H1 (cell line): ENCODE measurements at regions not wholly inside any gene's neighbourhood (a gene's known extent, or its start where the extent isn't known, plus 50 kb on each side); places are given as distances from the start of the nearest gene placed in this dataset.

Source experiments
- CTCF ChIA-PET: fragments of 300-600 bp; sonication (Branson Sonifier 250); formaldehyde crosslinking; loops from one replicate; lab custom pipeline; 2021; ENCODE audit not compliant: partially characterized antibody; lab: Charles Lee
- POLR2A ChIA-PET: fragments of 300-600 bp; sonication (Branson Sonifier 250); formaldehyde crosslinking; loops from one replicate; lab custom pipeline; 2021; ENCODE audit warnings: inconsistent platforms; ENCODE audit not compliant: partially characterized antibody; lab: Charles Lee
- DNase-seq, 2 experiments: peaks; one replicate each; pipeline versions ENCODE4 v3.0.0 to v3.0.0-alpha.2; 2010 to 2022; ENCODE audit warnings: low spot score in 2 of 2, low read depth in 1 of 2, mixed read lengths in 1 of 2
- FAIRE-seq: peaks from 2 replicates; lab custom pipeline; 2011; peaks lifted over from hg19 to GRCh38; lab: Jason Lieb, UNC
- H2AFZ ChIP-seq: 2 replicates; pipeline ENCODE4 v1.8.1; 2012; ENCODE audit warnings: low read length, inconsistent platforms
- H2AK5ac ChIP-seq: 2 replicates; pipeline ENCODE4 v1.6.1; 2013; ENCODE audit warnings: low read depth, low read length
- H2BK120ac ChIP-seq: replicated peaks from 2 replicates; pipeline ENCODE3; 2013; ENCODE audit warnings: low read depth, low read length, inconsistent platforms
- H2BK12ac ChIP-seq: 2 replicates; pipeline ENCODE4 v1.6.1; 2013; ENCODE audit warnings: low read depth, low read length
- H2BK15ac ChIP-seq: 2 replicates; pipeline ENCODE4 v1.6.1; 2013; ENCODE audit warnings: low read length
- H2BK20ac ChIP-seq: 2 replicates; pipeline ENCODE4 v1.6.1; 2013; ENCODE audit warnings: low read length
- H2BK5ac ChIP-seq: 2 replicates; pipeline ENCODE4 v1.6.1; 2013; ENCODE audit warnings: low read depth, low read length
- H3K14ac ChIP-seq: 2 replicates; pipeline ENCODE4 v1.6.1; 2013; ENCODE audit warnings: inconsistent platforms; ENCODE audit not compliant: insufficient read length
- H3K18ac ChIP-seq: 2 replicates; pipeline ENCODE4 v1.6.1; 2013; ENCODE audit warnings: low read length; ENCODE audit errors: extremely low read depth
- H3K23ac ChIP-seq: 2 replicates; pipeline ENCODE4 v1.6.1; 2013; ENCODE audit warnings: inconsistent platforms; ENCODE audit not compliant: insufficient read length
- H3K23me2 ChIP-seq: 2 replicates; pipeline ENCODE4 v1.6.1; 2013; ENCODE audit warnings: low read depth, low read length
- H3K27ac ChIP-seq: 2 replicates; pipeline ENCODE4 v1.6.1; 2011; ENCODE audit warnings: low read depth, low read length, inconsistent platforms
- H3K27me3 ChIP-seq, 4 experiments: replicated peaks in 1 of 4; 1 replicate in 1 of 4; 2 replicates in 3 of 4; pipeline versions ENCODE4 v1.6.1 to v1.8.1; 2011 to 2013; ENCODE audit warnings: low read length in 3 of 4, mild to moderate bottlenecking in 3 of 4, inconsistent platforms in 2 of 4, mixed read lengths in 2 of 4, moderate library complexity in 1 of 4; ENCODE audit not compliant: control insufficient read depth in 3 of 4, insufficient read depth in 3 of 4; ENCODE audit errors: extremely low read depth in 1 of 4
- H3K36me3 ChIP-seq, 4 experiments: 2 replicates each; pipeline versions ENCODE4 v1.6.1 to v1.8.1; 2011 to 2013; ENCODE audit warnings: mild to moderate bottlenecking in 4 of 4, low read length in 3 of 4, moderate library complexity in 2 of 4, control low read depth in 1 of 4, inconsistent platforms in 1 of 4; ENCODE audit not compliant: insufficient read depth in 4 of 4, control insufficient read depth in 2 of 4
- H3K4ac ChIP-seq: replicated peaks from 2 replicates; pipeline ENCODE3; 2013; ENCODE audit warnings: low read length, low read depth, mixed read lengths, inconsistent platforms; ENCODE audit not compliant: insufficient read length
- H3K4me1 ChIP-seq, 4 experiments: replicated peaks in 1 of 4; 1 replicate in 1 of 4; 2 replicates in 3 of 4; pipeline versions ENCODE4 v1.6.1 to v1.8.1; 2011 to 2013; ENCODE audit warnings: low read length in 3 of 4, inconsistent platforms in 2 of 4, mixed read lengths in 1 of 4; ENCODE audit not compliant: insufficient read depth in 4 of 4, control insufficient read depth in 3 of 4
- H3K4me2 ChIP-seq, 2 experiments: 2 replicates each; pipeline versions ENCODE4 v1.6.1 to v1.8.1; 2011 to 2013; ENCODE audit warnings: low read depth in 2 of 2, low read length in 2 of 2, control low read depth in 1 of 2, inconsistent platforms in 1 of 2, mild to moderate bottlenecking in 1 of 2; ENCODE audit not compliant: insufficient read depth in 1 of 2
- H3K4me3 ChIP-seq, 4 experiments: fragments of 200-600, 300-600 bp in 1 of 4; sonication (generic), shearing (Covaris generic), sonication (Bioruptor Twin) in 1 of 4; 2 replicates each; pipeline versions ENCODE4 v1.5.1 to v1.8.1; 2011 to 2016; ENCODE audit warnings: low read length in 4 of 4, low read depth in 3 of 4, control low read depth in 2 of 4, inconsistent platforms in 2 of 4, mild to moderate bottlenecking in 2 of 4, mixed read lengths in 1 of 4, moderate library complexity in 1 of 4; ENCODE audit not compliant: insufficient read depth in 2 of 4; ENCODE audit errors: extremely low read depth in 1 of 4
- H3K56ac ChIP-seq: replicated peaks from 2 replicates; pipeline ENCODE3; 2013; ENCODE audit warnings: low read depth, mild to moderate bottlenecking, mixed read lengths, low read length, inconsistent platforms; ENCODE audit not compliant: insufficient read length
- H3K79me1 ChIP-seq: 2 replicates; pipeline ENCODE4 v1.6.1; 2013; ENCODE audit warnings: low read depth, low read length, control low read depth
- H3K79me2 ChIP-seq, 2 experiments: 2 replicates each; pipeline versions ENCODE4 v1.6.1 to v1.8.1; 2012 to 2013; ENCODE audit warnings: low read length in 2 of 2, mild to moderate bottlenecking in 2 of 2, inconsistent platforms in 1 of 2; ENCODE audit not compliant: insufficient read depth in 2 of 2, control insufficient read depth in 1 of 2
- H3K9ac ChIP-seq, 4 experiments: replicated peaks in 1 of 4; 1 replicate in 1 of 4; 2 replicates in 3 of 4; pipeline versions ENCODE4 v1.6.1 to v1.8.1; 2011 to 2013; ENCODE audit warnings: low read depth in 3 of 4, low read length in 3 of 4, control low read depth in 2 of 4, mild to moderate bottlenecking in 2 of 4, moderate library complexity in 2 of 4, inconsistent platforms in 1 of 4; ENCODE audit errors: extremely low read depth in 1 of 4
- H3K9me3 ChIP-seq, 2 experiments: 2 replicates each; pipeline versions ENCODE4 v1.6.1 to v1.8.1; 2012 to 2013; ENCODE audit warnings: mild to moderate bottlenecking in 2 of 2, moderate library complexity in 2 of 2, control low read depth in 1 of 2, inconsistent platforms in 1 of 2, low read depth in 1 of 2, low read length in 1 of 2, mixed read lengths in 1 of 2; ENCODE audit not compliant: insufficient read depth in 2 of 2
- H4K20me1 ChIP-seq, 2 experiments: replicated peaks in 1 of 2; 2 replicates each; pipeline versions ENCODE3 to v1.8.1; 2011 to 2013; ENCODE audit warnings: inconsistent platforms in 2 of 2, low read length in 2 of 2, mild to moderate bottlenecking in 1 of 2; ENCODE audit not compliant: insufficient read depth in 2 of 2, control insufficient read depth in 1 of 2
- H4K5ac ChIP-seq: 2 replicates; pipeline ENCODE4 v1.6.1; 2013; ENCODE audit warnings: low read length, low read depth, mixed read lengths, inconsistent platforms; ENCODE audit not compliant: insufficient read length
- H4K8ac ChIP-seq: 2 replicates; pipeline ENCODE4 v1.8.0; 2013; ENCODE audit warnings: mild to moderate bottlenecking, moderate library complexity, low read length, inconsistent platforms; ENCODE audit not compliant: insufficient read depth; ENCODE audit errors: extremely low read depth
- H4K91ac ChIP-seq: replicated peaks from 2 replicates; pipeline ENCODE3; 2013; ENCODE audit warnings: low read length, mixed read lengths, inconsistent platforms; ENCODE audit not compliant: insufficient read length
- ASH2L ChIP-seq: fragments of 200-600, 300-600 bp; sonication (generic); IDR thresholded peaks from one replicate; pipeline ENCODE4 v1.7.1; 2017; ENCODE audit warnings: low read length
- BACH1 ChIP-seq: IDR thresholded peaks from 2 replicates; pipeline ENCODE4 v1.6.1; 2012; ENCODE audit warnings: low read length, improper control_type of control experiment
- CHD1 ChIP-seq: IDR thresholded peaks from 2 replicates; pipeline ENCODE4 v1.6.1; 2012; ENCODE audit warnings: low read depth, low read length, improper control_type of control experiment
- FOSL1 ChIP-seq: IDR thresholded peaks from 2 replicates; pipeline ENCODE4 v1.6.1; 2011; ENCODE audit warnings: mild to moderate bottlenecking, low read depth, low read length, moderate library complexity; ENCODE audit not compliant: insufficient read depth
- GTF2F1 ChIP-seq: IDR thresholded peaks from 2 replicates; pipeline ENCODE4 v1.6.1; 2012; ENCODE audit warnings: low read depth, low read length, improper control_type of control experiment, borderline replicate concordance
- HDAC2 ChIP-seq, 2 experiments: fragments of 300-600 bp in 1 of 2; sonication (generic) in 1 of 2; IDR thresholded peaks; 2 replicates each; pipeline ENCODE4 v1.6.1; 2011 to 2012; ENCODE audit warnings: low read depth in 2 of 2, low read length in 2 of 2, mild to moderate bottlenecking in 2 of 2, moderate library complexity in 2 of 2, borderline replicate concordance in 1 of 2, inconsistent platforms in 1 of 2
- KDM4A ChIP-seq: IDR thresholded peaks from one replicate; pipeline ENCODE4 v1.7.1; 2012; ENCODE audit warnings: low read depth, mild to moderate bottlenecking, moderate library complexity, low read length, inconsistent platforms; ENCODE audit not compliant: severe bottlenecking
- NRF1 ChIP-seq: IDR thresholded peaks from 2 replicates; pipeline ENCODE4 v1.6.1; 2011; ENCODE audit warnings: mild to moderate bottlenecking, low read depth, low read length, improper control_type of control experiment
- POLR2AphosphoS5 ChIP-seq: IDR thresholded peaks from 2 replicates; pipeline ENCODE4 v1.6.1; 2011; ENCODE audit warnings: low read depth, low read length
- RFX5 ChIP-seq: IDR thresholded peaks from 2 replicates; pipeline ENCODE4 v1.6.1; 2011; ENCODE audit warnings: low read depth, low read length, improper control_type of control experiment, borderline replicate concordance
- RNF2 ChIP-seq: fragments of 200-900, 300-1000 bp; sonication (generic); IDR thresholded peaks from 2 replicates; pipeline ENCODE4 v1.7.1; 2016; ENCODE audit warnings: borderline replicate concordance, low read depth, mild to moderate bottlenecking, antibody characterized with exemption, low read length; ENCODE audit not compliant: poor library complexity, severe bottlenecking; ENCODE audit errors: missing control alignments
- SIN3A ChIP-seq, 2 experiments: IDR thresholded peaks in 1 of 2; conservative IDR thresholded peaks in 1 of 2; 2 replicates each; pipeline ENCODE4 v1.6.1; 2011 to 2012; ENCODE audit warnings: low read length in 2 of 2, improper control_type of control experiment in 1 of 2, low read depth in 1 of 2, mild to moderate bottlenecking in 1 of 2
- SP1 ChIP-seq: IDR thresholded peaks from 2 replicates; pipeline ENCODE4 v1.6.1; 2011; ENCODE audit warnings: low read depth, low read length
- SP2 ChIP-seq: IDR thresholded peaks from 2 replicates; pipeline ENCODE4 v1.6.1; 2012; ENCODE audit warnings: mild to moderate bottlenecking, low read length, inconsistent platforms
- SUZ12 ChIP-seq: fragments of 200-600 bp; sonication (generic); IDR thresholded peaks from 2 replicates; pipeline ENCODE4 v1.6.1; 2012; ENCODE audit warnings: mild to moderate bottlenecking, inconsistent platforms, low read length, moderate library complexity, mixed read lengths
- TCF12 ChIP-seq: IDR thresholded peaks from 2 replicates; pipeline ENCODE4 v1.6.1; 2011; ENCODE audit warnings: low read depth, mild to moderate bottlenecking, low read length
- WGBS, 2 experiments: shearing (Covaris generic) in 1 of 2; methylation state at CpG; one replicate each; pipeline versions ENCODE4 v1.1.6 to v1.1.7; 2013 to 2015; ENCODE audit warnings: low lambda C conversion rate in 2 of 2, mixed read lengths in 2 of 2, inconsistent platforms in 1 of 2, low coverage in 1 of 2, missing lambda C conversion rate in 1 of 2; ENCODE audit not compliant: insufficient replicate concordance in 2 of 2, insufficient coverage in 1 of 2, insufficient read length in 1 of 2; ENCODE audit errors: extremely low coverage in 1 of 2, missing lambda C conversion rate in 1 of 2; 5-methylcytosine and 5-hydroxymethylcytosine counted together

GRCh38 chr4:104210420-104210819 is 284.3 kb downstream of the CXXC4 start:
- no peak overlapping the region for H4K91ac ChIP-seq
- no peak overlapping the region for H3K18ac ChIP-seq
- peak overlapping the region; percentile 72 for H2AFZ ChIP-seq
- no peak overlapping the region for H3K23ac ChIP-seq
- no peak for DNase-seq
- no peak overlapping the region for H3K9ac ChIP-seq
- no peaks in the 10 kb centered on the region for H3K23me2 ChIP-seq
- no peak overlapping the region for H4K5ac ChIP-seq
- ChIA-PET POLR2A (no interaction called here), CTCF (no interaction called here)
- 74% methylated on average over 4 of the region's 4 CpGs; no CpG with 5 or more reads in 1 of the 2 experiments for WGBS, 2 experiments
- H3K56ac ChIP-seq, result no peak overlapping the region
- H3K36me3 ChIP-seq, result no peaks in the 10 kb centered on the region
- H2BK120ac ChIP-seq, result no peak overlapping the region
- H3K79me2 ChIP-seq, result no peaks in the 10 kb centered on the region
- no peaks in the 10 kb centered on the region for H3K27me3 ChIP-seq
- no peak overlapping the region for H3K14ac ChIP-seq
- H3K79me1 ChIP-seq, result no peaks in the 10 kb centered on the region
- no peaks in the 10 kb centered on the region for H3K9me3 ChIP-seq
- no peak overlapping the region for H3K4me2 ChIP-seq
- H2BK12ac ChIP-seq, result no peak overlapping the region
- no peak overlapping the region for H3K4me3 ChIP-seq
- no peaks in the 10 kb centered on the region for H3K4me1 ChIP-seq
- H3K4ac ChIP-seq, result no peak overlapping the region
- H4K8ac ChIP-seq, result no peak overlapping the region
- FAIRE-seq, result peak; percentile 13
- no peak overlapping the region for H2BK15ac ChIP-seq
- H2BK20ac ChIP-seq, result no peak overlapping the region
- no peak overlapping the region for H2BK5ac ChIP-seq
- H2AK5ac ChIP-seq, result no peak overlapping the region
- H4K20me1 ChIP-seq, result no peaks in the 10 kb centered on the region
- no peak overlapping the region for H3K27ac ChIP-seq
- TF ChIP-seq RNF2 (no peak), CHD1 (no peak), POLR2AphosphoS5 (no peak), SP2 (no peak), ASH2L (no peak), BACH1 (no peak), SP1 (no peak), GTF2F1 (no peak), HDAC2 (IDR thresholded peaks at IDR 0.05; ENCODE audit: borderline replicate concordance in 1 of 2, low read depth in 2 of 2, low read length in 2 of 2) (no peak), NRF1 (no peak), SUZ12 (no peak), SIN3A (conservative IDR thresholded peaks at IDR 0.05 in 1 of 2, IDR thresholded peaks at IDR 0.05 in 1 of 2; ENCODE audit: low read depth in 1 of 2, low read length in 2 of 2) (no peak), FOSL1 (no peak), KDM4A (no peak), TCF12 (no peak), RFX5 (no peak)
